Dermis blood vessel endothelial cell (primary cell): ENCODE measurements at regions not wholly inside any gene's neighbourhood (a gene's known extent, or its start where the extent isn't known, plus 50 kb on each side); places are given as distances from the start of the nearest gene placed in this dataset.

Experiments used
- DNase-seq: peaks from one replicate; pipeline ENCODE4 v3.0.0; 2010

GRCh38 chr7:145088111-145088745 is 252.4 kb upstream of the TPK1 start:
- no peak for DNase-seq

- no peak for DNase-seq
Observed at GRCh38 chr7:145082366-145083161, 246.7 kb upstream of the TPK1 start.

GRCh38 chr7:145065473-145065872 is 229.6 kb upstream of the TPK1 start:
- DNase-seq, result no peak

- DNase-seq, result no peak
Observed at GRCh38 chr7:145064114-145064513, 228.3 kb upstream of the TPK1 start.

- no peak for DNase-seq
Observed at GRCh38 chr7:145053781-145054180, 217.9 kb upstream of the TPK1 start.

GRCh38 chr7:145050415-145050814 is 214.6 kb upstream of the TPK1 start:
- no peak for DNase-seq

GRCh38 chr7:145036604-145037405 is 201.0 kb upstream of the TPK1 start:
- DNase-seq, result peak; percentile 68

- no peak for DNase-seq
Observed at GRCh38 chr7:145031162-145031561, 195.3 kb upstream of the TPK1 start.

- DNase-seq, result no peak
Observed at GRCh38 chr7:145030754-145031153, 194.9 kb upstream of the TPK1 start.

- no peak for DNase-seq
Observed at GRCh38 chr7:145020454-145020853, 184.6 kb upstream of the TPK1 start.

GRCh38 chr7:145016068-145016467 is 180.2 kb upstream of the TPK1 start:
- no peak for DNase-seq

GRCh38 chr7:145009876-145010275 is 174.0 kb upstream of the TPK1 start:
- DNase-seq, result no peak

- DNase-seq, result no peak
Observed at GRCh38 chr7:145005601-145006000, 169.7 kb upstream of the TPK1 start.

- no peak for DNase-seq
Observed at GRCh38 chr7:144997512-144997911, 161.7 kb upstream of the TPK1 start.

- no peak for DNase-seq
Observed at GRCh38 chr7:144995495-144995894, 159.6 kb upstream of the TPK1 start.

- no peak for DNase-seq
Observed at GRCh38 chr7:144991041-144991440, 155.2 kb upstream of the TPK1 start.

GRCh38 chr7:144987686-144988085 is 151.8 kb upstream of the TPK1 start:
- DNase-seq, result no peak

- DNase-seq, result no peak
Observed at GRCh38 chr7:144982133-144982532, 146.3 kb upstream of the TPK1 start.

GRCh38 chr7:144975882-144976281 is 140.0 kb upstream of the TPK1 start:
- DNase-seq, result no peak

GRCh38 chr7:144969787-144970186 is 133.9 kb upstream of the TPK1 start:
- DNase-seq, result no peak

- no peak for DNase-seq
Observed at GRCh38 chr7:144960763-144961162, 124.9 kb upstream of the TPK1 start.

- no peak for DNase-seq
Observed at GRCh38 chr7:144957998-144958397, 122.1 kb upstream of the TPK1 start.

- no peak for DNase-seq
Observed at GRCh38 chr7:144955422-144955821, 119.6 kb upstream of the TPK1 start.

GRCh38 chr7:144941127-144941526 is 105.3 kb upstream of the TPK1 start:
- DNase-seq, result no peak
